Activated T-helper 2 cell treated with anti-CD3 and anti-CD28 coated beads, Interferon-gamma antibody, Interleukin-2, Interleukin-4, amounts not matched to agents 10 μg/mL and 5 μg/mL and 100 μg/mL, durations not matched to agents 14 hours and 24 hours and 36 hours (primary cell): ENCODE measurements at regions not wholly inside any gene's neighbourhood (a gene's known extent, or its start where the extent isn't known, plus 50 kb on each side); places are given as distances from the start of the nearest gene placed in this dataset.

ENCODE experiments used
- DNase-seq: peaks from one replicate; pipeline ENCODE4 v3.0.0; 2021; ENCODE audit warnings: low spot score
- H3K27ac Mint-ChIP-seq: one replicate; pipeline ENCODE4 v1.8.0; 2021; ENCODE audit warnings: mixed read lengths
- H3K27me3 Mint-ChIP-seq: one replicate; pipeline ENCODE4 v1.8.0; 2021; ENCODE audit warnings: low read depth, mixed read lengths
- H3K36me3 Mint-ChIP-seq: one replicate; pipeline ENCODE4 v1.8.0; 2021; ENCODE audit warnings: low read depth, mixed read lengths
- H3K4me1 Mint-ChIP-seq: one replicate; pipeline ENCODE4 v1.8.0; 2021; ENCODE audit warnings: low read depth, mixed read lengths
- H3K4me3 Mint-ChIP-seq: one replicate; pipeline ENCODE4 v1.8.0; 2021; ENCODE audit warnings: low read depth, mild to moderate bottlenecking, moderate library complexity, mixed read lengths
- H3K9me3 Mint-ChIP-seq: one replicate; pipeline ENCODE4 v1.8.0; 2021; ENCODE audit warnings: mixed read lengths
- intact Hi-C: fragments of 100-400 bp; cut with micrococcal nuclease; formaldehyde crosslinking; loops from one replicate; pipeline ENCODE4 v1.15.1; 2023

- H3K36me3 Mint-ChIP-seq = no peaks in the 10 kb centered on the region
- intact Hi-C loops = no loop called here
- H3K27me3 Mint-ChIP-seq = no peaks in the 10 kb centered on the region
- peaks cover 12% of the 10 kb centered on the region for H3K9me3 Mint-ChIP-seq
- no peak for DNase-seq
- H3K4me3 Mint-ChIP-seq = no peak overlapping the region
- H3K4me1 Mint-ChIP-seq = no peaks in the 10 kb centered on the region
- no peak overlapping the region for H3K27ac Mint-ChIP-seq
Observed at GRCh38 chr2:67808112-67808511, 254.7 kb downstream of the C1D start.

DNA sequence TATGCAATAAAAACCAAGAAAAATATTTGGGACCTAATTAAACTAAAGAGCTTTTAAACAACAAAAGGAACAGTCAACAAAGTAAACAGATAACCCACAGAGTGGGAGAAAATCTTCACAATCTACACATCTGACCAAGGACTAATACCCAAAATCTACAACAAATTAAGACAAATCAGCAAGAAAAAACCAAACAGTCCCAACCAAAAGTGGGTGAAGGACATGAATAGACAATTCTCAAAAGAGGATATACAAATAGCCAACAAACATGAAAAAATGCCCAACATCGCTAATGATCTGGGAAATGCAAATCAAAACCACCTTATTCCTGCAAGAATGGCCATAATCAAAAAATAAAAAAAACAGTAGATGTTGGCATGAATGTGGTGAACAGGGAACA lies 250.1 kb downstream of the C1D start:
- no peak overlapping the region for H3K4me3 Mint-ChIP-seq
- H3K9me3 Mint-ChIP-seq = peaks cover 6% of the 10 kb centered on the region
- no peaks in the 10 kb centered on the region for H3K36me3 Mint-ChIP-seq
- no peaks in the 10 kb centered on the region for H3K4me1 Mint-ChIP-seq
- no peak overlapping the region for H3K27ac Mint-ChIP-seq
- intact Hi-C loops = no loop called here
- H3K27me3 Mint-ChIP-seq = no peaks in the 10 kb centered on the region
- no peak for DNase-seq

- Mint-ChIP-seq H3K4me1 (no peaks in the 10 kb centered on the region), H3K27me3 (no peaks in the 10 kb centered on the region), H3K36me3 (no peaks in the 10 kb centered on the region), H3K27ac (no peak overlapping the region), H3K4me3 (no peak overlapping the region), H3K9me3 (no peaks in the 10 kb centered on the region)
- no peak for DNase-seq
- intact Hi-C loops = no loop called here
Observed at GRCh38 chr2:67823726-67824125, 239.1 kb downstream of the C1D start.

DNA sequence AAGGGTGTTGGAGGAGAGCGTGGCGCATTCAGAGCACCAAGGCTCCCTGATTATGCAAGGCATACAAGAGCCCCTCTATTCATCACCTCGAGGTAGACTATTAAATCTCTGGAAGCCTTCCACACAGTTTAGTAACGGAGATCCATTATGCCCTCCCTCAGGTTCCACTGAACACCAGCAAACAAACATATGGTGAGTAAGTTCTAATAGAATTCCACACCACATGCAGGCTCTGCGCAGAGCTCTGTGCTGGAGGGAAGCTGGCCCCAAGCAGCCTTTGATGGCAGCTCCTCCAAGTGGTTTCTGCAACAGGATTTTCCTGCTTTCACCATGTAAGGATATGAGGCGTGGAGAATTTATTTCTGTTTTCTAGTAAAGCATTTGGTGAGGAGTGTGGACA lies 238.6 kb downstream of the C1D start:
- Mint-ChIP-seq H3K27me3 (no peaks in the 10 kb centered on the region), H3K4me1 (no peaks in the 10 kb centered on the region)

GRCh38 chr2:67825476-67825875 lies 237.3 kb downstream of the C1D start:
- Mint-ChIP-seq H3K36me3 (no peaks in the 10 kb centered on the region), H3K4me3 (no peak overlapping the region), H3K9me3 (no peaks in the 10 kb centered on the region), H3K27me3 (no peaks in the 10 kb centered on the region), H3K4me1 (no peaks in the 10 kb centered on the region), H3K27ac (no peak overlapping the region)
- DNase-seq = no peak
- intact Hi-C loops = no loop called here

More for the DNA sequence above, 238.6 kb downstream of the C1D start:
- Mint-ChIP-seq H3K27ac (no peak overlapping the region), H3K36me3 (no peaks in the 10 kb centered on the region), H3K9me3 (no peaks in the 10 kb centered on the region), H3K4me3 (no peak overlapping the region)
- DNase-seq = no peak
- intact Hi-C loops = no loop called here

- no peak overlapping the region for H3K4me3 Mint-ChIP-seq
- no peaks in the 10 kb centered on the region for H3K4me1 Mint-ChIP-seq
- H3K36me3 Mint-ChIP-seq = no peaks in the 10 kb centered on the region
- peaks cover 4% of the 10 kb centered on the region for H3K9me3 Mint-ChIP-seq
- DNase-seq = no peak
- no peaks in the 10 kb centered on the region for H3K27me3 Mint-ChIP-seq
- no peak overlapping the region for H3K27ac Mint-ChIP-seq
- intact Hi-C loops = no loop called here
Observed at GRCh38 chr2:67828066-67828465, 234.7 kb downstream of the C1D start.

GRCh38 chr2:67829470-67829869 lies 233.3 kb downstream of the C1D start:
- DNase-seq = no peak
- intact Hi-C loops = no loop called here
- Mint-ChIP-seq H3K9me3 (peaks cover 4% of the 10 kb centered on the region), H3K36me3 (no peaks in the 10 kb centered on the region), H3K27me3 (no peaks in the 10 kb centered on the region), H3K4me3 (no peak overlapping the region), H3K4me1 (no peaks in the 10 kb centered on the region), H3K27ac (no peak overlapping the region)

GRCh38 chr2:67833632-67834031 lies 229.2 kb downstream of the C1D start:
- no peak overlapping the region for H3K27ac Mint-ChIP-seq
- DNase-seq = no peak
- H3K36me3 Mint-ChIP-seq = no peaks in the 10 kb centered on the region
- no peaks in the 10 kb centered on the region for H3K4me1 Mint-ChIP-seq
- peaks cover 4% of the 10 kb centered on the region for H3K9me3 Mint-ChIP-seq
- intact Hi-C loops = no loop called here
- H3K27me3 Mint-ChIP-seq = peaks cover 2% of the 10 kb centered on the region
- H3K4me3 Mint-ChIP-seq = no peak overlapping the region

DNA sequence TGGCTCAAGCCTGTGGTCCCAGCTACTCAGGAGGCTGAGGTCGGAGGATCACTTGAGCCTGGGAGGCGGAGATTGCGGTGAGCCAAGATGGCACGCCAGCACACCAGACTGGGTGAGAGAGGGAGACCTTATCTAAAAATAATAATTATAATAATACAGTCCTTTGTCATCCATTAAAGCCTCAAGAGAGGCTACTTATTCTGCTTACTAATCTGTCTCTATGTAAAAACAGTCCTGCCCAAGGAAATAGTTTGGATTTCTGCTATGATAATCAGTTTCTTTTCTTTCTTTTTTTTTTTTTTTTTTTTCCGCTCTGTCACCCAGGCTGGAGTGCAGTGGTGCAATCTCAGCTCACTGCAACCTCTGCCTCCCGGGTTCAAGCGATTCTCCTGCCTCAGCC lies 228.3 kb downstream of the C1D start:
- Mint-ChIP-seq H3K36me3 (no peaks in the 10 kb centered on the region), H3K9me3 (peaks cover 4% of the 10 kb centered on the region), H3K4me1 (no peaks in the 10 kb centered on the region), H3K27ac (no peak overlapping the region), H3K4me3 (no peak overlapping the region), H3K27me3 (peaks cover 2% of the 10 kb centered on the region)
- intact Hi-C loops = no loop called here
- DNase-seq = no peak

- H3K9me3 Mint-ChIP-seq = peaks cover 4% of the 10 kb centered on the region
- no peaks in the 10 kb centered on the region for H3K36me3 Mint-ChIP-seq
- no peak overlapping the region for H3K4me3 Mint-ChIP-seq
- H3K27me3 Mint-ChIP-seq = peaks cover 2% of the 10 kb centered on the region
- intact Hi-C loops = no loop called here
- H3K27ac Mint-ChIP-seq = no peak overlapping the region
- DNase-seq = no peak
- no peaks in the 10 kb centered on the region for H3K4me1 Mint-ChIP-seq
Observed at GRCh38 chr2:67835266-67835665, 227.5 kb downstream of the C1D start.

GRCh38 chr2:67836866-67837265 lies 225.9 kb downstream of the C1D start:
- no peak for DNase-seq
- intact Hi-C loops = no loop called here
- H3K27me3 Mint-ChIP-seq = peaks cover 2% of the 10 kb centered on the region
- H3K4me1 Mint-ChIP-seq = no peaks in the 10 kb centered on the region
- H3K36me3 Mint-ChIP-seq = no peaks in the 10 kb centered on the region
- H3K4me3 Mint-ChIP-seq = no peak overlapping the region
- no peaks in the 10 kb centered on the region for H3K9me3 Mint-ChIP-seq
- H3K27ac Mint-ChIP-seq = no peak overlapping the region

- H3K27ac Mint-ChIP-seq = no peak overlapping the region
- H3K4me1 Mint-ChIP-seq = no peaks in the 10 kb centered on the region
- intact Hi-C loops = no loop called here
- DNase-seq = no peak
- no peaks in the 10 kb centered on the region for H3K36me3 Mint-ChIP-seq
- no peaks in the 10 kb centered on the region for H3K9me3 Mint-ChIP-seq
- H3K4me3 Mint-ChIP-seq = no peak overlapping the region
- peaks cover 2% of the 10 kb centered on the region for H3K27me3 Mint-ChIP-seq
Observed at GRCh38 chr2:67838205-67838604, 224.6 kb downstream of the C1D start.

DNA sequence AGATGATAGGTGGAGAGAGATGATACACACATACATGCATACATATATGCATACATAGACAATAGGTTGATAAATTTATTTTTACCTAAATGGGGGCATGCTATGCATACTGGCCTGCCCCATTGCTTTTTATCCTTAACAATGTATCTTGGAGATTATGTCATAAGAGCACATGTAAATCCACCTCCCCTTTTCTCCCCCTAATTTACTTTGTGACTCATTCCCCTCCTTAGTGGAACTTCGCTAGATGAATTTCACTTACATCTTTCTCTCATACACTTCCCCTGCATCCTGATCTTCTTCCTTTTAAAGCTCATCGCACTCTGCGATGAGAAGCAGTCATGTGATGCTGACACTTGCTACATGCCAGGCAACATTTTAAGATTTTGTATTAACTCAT lies 223.6 kb downstream of the C1D start:
- peaks cover 6% of the 10 kb centered on the region for H3K27me3 Mint-ChIP-seq
- intact Hi-C loops = no loop called here
- H3K4me3 Mint-ChIP-seq = no peak overlapping the region
- H3K27ac Mint-ChIP-seq = no peak overlapping the region
- H3K36me3 Mint-ChIP-seq = no peaks in the 10 kb centered on the region
- no peak for DNase-seq
- no peaks in the 10 kb centered on the region for H3K4me1 Mint-ChIP-seq
- H3K9me3 Mint-ChIP-seq = no peaks in the 10 kb centered on the region

DNA sequence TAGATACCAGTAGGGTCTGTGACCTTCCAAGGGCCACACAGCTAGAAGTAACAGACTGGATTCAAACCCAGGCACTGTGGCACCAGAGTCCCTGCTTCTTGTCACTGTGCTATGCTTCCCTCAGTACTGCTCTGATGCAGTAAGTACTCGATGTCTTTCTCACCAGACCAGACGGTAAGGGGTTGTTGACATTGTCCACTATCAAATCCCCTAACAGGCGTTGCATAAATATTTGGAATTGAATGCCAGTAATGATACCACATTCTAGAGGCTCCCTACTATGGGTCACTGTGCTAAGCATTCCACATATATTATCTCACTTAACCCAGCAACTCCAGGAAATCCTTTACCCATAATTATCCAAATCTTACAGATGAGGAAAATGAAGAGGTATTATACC lies 223.1 kb downstream of the C1D start:
- intact Hi-C loops = no loop called here
- H3K36me3 Mint-ChIP-seq = no peaks in the 10 kb centered on the region
- no peaks in the 10 kb centered on the region for H3K9me3 Mint-ChIP-seq
- no peak overlapping the region for H3K4me3 Mint-ChIP-seq
- H3K27ac Mint-ChIP-seq = no peak overlapping the region
- no peaks in the 10 kb centered on the region for H3K4me1 Mint-ChIP-seq
- DNase-seq = no peak
- H3K27me3 Mint-ChIP-seq = peaks cover 6% of the 10 kb centered on the region
